ENCODE measurements at regions not wholly inside any gene's neighbourhood (a gene's known extent, or its start where the extent isn't known, plus 50 kb on each side); places are given as distances from the start of the nearest gene placed in this dataset.

GRCh38 chr5:72688916-72689315 lies 127.5 kb upstream of the TNPO1 start:
- H3K27ac ChIP-seq (ENCODE audit: low read depth, low read length, poor library complexity, severe bottlenecking) = no peak overlapping the region
- ChIA-PET POLR2A (ENCODE audit: low non-redundant PET) (no interaction called here), CTCF (no interaction called here)
- no peak for TF ChIP-seq CTCF (conservative IDR thresholded peaks at IDR 0.05; ENCODE audit: low read depth, low read length)
- no peak for TF ChIP-seq EZH2 (IDR thresholded peaks at IDR 0.05; ENCODE audit: borderline replicate concordance, low read depth, low read length, poor library complexity, severe bottlenecking)
- intact Hi-C loops (cut with micrococcal nuclease; ENCODE audit: unreplicated experiment) = no loop called here
- H3K4me1 ChIP-seq (ENCODE audit: insufficient read depth, low read length, poor library complexity, severe bottlenecking) = no peaks in the 10 kb centered on the region
- no TSS peak for BruUV-seq (replicated peaks)
- no peaks in the 10 kb centered on the region for H3K36me3 ChIP-seq (ENCODE audit: insufficient read depth, low read length, poor library complexity, severe bottlenecking)
- no peak overlapping the region for H3K4me3 ChIP-seq (ENCODE audit: low read depth, low read length, poor library complexity, severe bottlenecking)
- peaks cover 2% of the 10 kb centered on the region for H3K27me3 ChIP-seq (replicated peaks; ENCODE audit: insufficient read depth, low read depth, low read length, poor library complexity)
- DNase-seq (ENCODE audit: low spot score) = no peak
- no peaks in the 10 kb centered on the region for H3K9me3 ChIP-seq (ENCODE audit: low read depth, low read length, poor library complexity, severe bottlenecking)

GRCh38 chr5:72687288-72687687 lies 129.2 kb upstream of the TNPO1 start:
- no peak overlapping the region for H3K27ac ChIP-seq (ENCODE audit: low read depth, low read length, poor library complexity, severe bottlenecking)
- BruUV-seq (replicated peaks) = no TSS peak
- intact Hi-C loops (cut with micrococcal nuclease; ENCODE audit: unreplicated experiment) = no loop called here
- DNase-seq (ENCODE audit: low spot score) = no peak
- H3K9me3 ChIP-seq (ENCODE audit: low read depth, low read length, poor library complexity, severe bottlenecking) = peaks cover 4% of the 10 kb centered on the region
- H3K27me3 ChIP-seq (replicated peaks; ENCODE audit: insufficient read depth, low read depth, low read length, poor library complexity) = no peaks in the 10 kb centered on the region
- CTCF ChIA-PET = interaction anchor here (0.7 kb wide), 1 partner anchor 441 kb away, joined by 3 read pairs; no protein-coding TSS in a partner anchor
- no peaks in the 10 kb centered on the region for H3K4me1 ChIP-seq (ENCODE audit: insufficient read depth, low read length, poor library complexity, severe bottlenecking)
- POLR2A ChIA-PET (ENCODE audit: low non-redundant PET) = no interaction called here
- H3K4me3 ChIP-seq (ENCODE audit: low read depth, low read length, poor library complexity, severe bottlenecking) = no peak overlapping the region
- no peaks in the 10 kb centered on the region for H3K36me3 ChIP-seq (ENCODE audit: insufficient read depth, low read length, poor library complexity, severe bottlenecking)
- no peak for TF ChIP-seq EZH2 (IDR thresholded peaks at IDR 0.05; ENCODE audit: borderline replicate concordance, low read depth, low read length, poor library complexity, severe bottlenecking)
- no peak for TF ChIP-seq CTCF (conservative IDR thresholded peaks at IDR 0.05; ENCODE audit: low read depth, low read length)

GRCh38 chr5:72682561-72682960 lies 133.9 kb upstream of the TNPO1 start:
- POLR2A ChIA-PET (ENCODE audit: low non-redundant PET) = no interaction called here
- peaks cover 4% of the 10 kb centered on the region for H3K9me3 ChIP-seq (ENCODE audit: low read depth, low read length, poor library complexity, severe bottlenecking)
- no peak overlapping the region for H3K27ac ChIP-seq (ENCODE audit: low read depth, low read length, poor library complexity, severe bottlenecking)
- H3K27me3 ChIP-seq (replicated peaks; ENCODE audit: insufficient read depth, low read depth, low read length, poor library complexity) = no peaks in the 10 kb centered on the region
- CTCF ChIA-PET = no interaction called here
- TF ChIP-seq CTCF (conservative IDR thresholded peaks at IDR 0.05; ENCODE audit: low read depth, low read length) (no peak), EZH2 (IDR thresholded peaks at IDR 0.05; ENCODE audit: borderline replicate concordance, low read depth, low read length, poor library complexity, severe bottlenecking) (no peak)
- DNase-seq (ENCODE audit: low spot score) = no peak
- no TSS peak for BruUV-seq (replicated peaks)
- no peaks in the 10 kb centered on the region for H3K36me3 ChIP-seq (ENCODE audit: insufficient read depth, low read length, poor library complexity, severe bottlenecking)
- H3K4me1 ChIP-seq (ENCODE audit: insufficient read depth, low read length, poor library complexity, severe bottlenecking) = no peaks in the 10 kb centered on the region
- intact Hi-C loops (cut with micrococcal nuclease; ENCODE audit: unreplicated experiment) = no loop called here
- H3K4me3 ChIP-seq (ENCODE audit: low read depth, low read length, poor library complexity, severe bottlenecking) = no peak overlapping the region
